NAMALWA (cell line): ENCODE measurements at regions not wholly inside any gene's neighbourhood (a gene's known extent, or its start where the extent isn't known, plus 50 kb on each side); places are given as distances from the start of the nearest gene placed in this dataset.

Experiments used
- DNase-seq: peaks from one replicate; pipeline ENCODE4 v3.0.0-alpha.2; 2015; ENCODE audit warnings: low spot score

DNA sequence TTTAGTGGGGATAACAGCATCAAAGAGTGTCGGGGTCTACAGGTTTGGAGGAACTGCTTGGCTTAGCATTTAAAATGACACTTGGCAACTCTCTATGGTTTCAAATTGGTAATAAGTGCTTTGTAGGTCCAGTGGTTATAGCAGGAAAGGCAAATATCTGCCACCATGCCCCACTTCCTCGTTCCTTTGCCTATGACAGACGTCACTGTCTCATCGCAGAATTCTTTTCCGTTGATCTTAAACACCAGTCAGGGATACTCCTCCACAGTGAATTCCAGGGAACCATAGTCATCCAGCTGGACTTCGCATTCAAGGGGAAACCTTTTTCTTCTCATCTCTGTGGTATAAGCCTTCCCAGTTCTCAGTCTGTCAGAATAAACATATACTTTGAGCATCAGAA lies 319.1 kb downstream of the GPAT3 start:
- DNase-seq: no peak

DNA sequence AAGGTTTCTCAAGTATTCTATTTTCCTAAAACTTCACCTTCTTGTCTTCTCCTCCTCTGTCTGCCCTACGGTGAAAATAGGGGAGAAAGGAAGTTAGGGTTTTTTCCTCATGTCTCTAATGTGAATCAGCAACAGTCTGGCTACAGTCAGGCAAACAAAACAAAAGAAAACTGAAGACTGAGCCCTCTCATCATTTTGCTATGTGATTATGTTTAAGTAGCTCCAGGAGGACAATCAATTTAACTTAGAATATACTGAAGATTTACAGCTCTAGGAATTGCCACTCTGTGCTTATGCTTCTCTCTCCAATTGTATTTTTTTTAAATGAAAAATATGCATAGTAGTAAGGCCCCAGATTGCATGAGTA lies 316.2 kb downstream of the GPAT3 start:
- no peak for DNase-seq

DNA sequence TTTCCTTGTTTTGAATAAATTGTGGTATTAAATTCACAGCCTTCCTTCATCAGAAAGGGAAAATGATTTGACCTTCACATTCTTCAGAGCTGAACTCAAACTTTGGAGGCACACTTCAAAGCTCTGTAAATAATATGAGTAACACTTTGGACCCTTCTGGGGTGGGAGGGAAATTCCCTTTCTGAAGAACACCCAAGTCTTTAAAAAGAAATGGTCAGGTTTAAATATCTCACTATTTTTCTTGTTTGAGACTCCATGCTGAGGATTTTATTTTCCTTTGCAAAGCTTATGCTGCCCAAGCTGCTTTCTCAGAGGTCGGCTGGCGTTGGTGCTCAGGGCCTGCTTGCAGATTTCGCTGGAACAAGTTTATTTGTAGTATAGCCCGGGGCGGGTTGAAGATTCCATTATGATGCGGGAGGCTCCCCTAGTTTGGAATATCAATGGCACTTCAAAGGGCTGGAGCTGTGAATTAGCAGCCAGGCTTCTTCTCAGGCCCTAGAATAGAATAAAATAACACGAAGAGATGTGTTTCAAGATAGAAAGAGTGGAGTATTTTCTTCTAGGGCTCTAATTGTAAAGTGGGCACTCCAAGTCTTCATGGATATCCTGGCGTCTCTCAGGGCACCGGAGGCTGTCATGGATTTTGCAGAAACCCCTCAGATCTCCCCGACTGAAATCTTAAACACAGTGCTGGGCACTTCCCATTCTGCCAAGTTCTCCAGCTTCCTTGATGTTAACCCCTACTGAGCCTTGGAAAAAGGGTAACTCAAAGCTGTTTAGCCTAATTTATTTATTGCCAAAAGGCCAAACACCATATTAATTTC lies 315.6 kb downstream of the GPAT3 start:
- DNase-seq: no peak

DNA sequence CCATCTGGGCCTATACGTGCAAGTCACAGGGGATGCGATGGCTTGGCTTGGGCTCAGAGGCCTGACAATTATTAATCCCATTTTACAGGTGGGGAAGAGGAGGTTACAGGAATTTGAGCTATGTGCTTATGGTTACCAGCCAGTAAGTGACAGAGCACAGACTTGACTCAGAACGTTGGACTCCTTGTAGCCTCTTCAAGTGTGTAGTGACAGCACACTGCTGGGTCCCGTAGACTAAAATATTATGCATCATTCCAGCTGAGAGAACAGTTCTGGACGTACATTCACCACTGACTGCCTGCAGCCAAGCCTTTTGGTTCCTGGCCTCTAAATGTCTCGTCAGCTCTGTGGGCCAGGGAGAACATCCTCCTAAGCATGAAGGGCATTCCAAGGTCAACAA lies 314.5 kb downstream of the GPAT3 start:
- no peak for DNase-seq

DNA sequence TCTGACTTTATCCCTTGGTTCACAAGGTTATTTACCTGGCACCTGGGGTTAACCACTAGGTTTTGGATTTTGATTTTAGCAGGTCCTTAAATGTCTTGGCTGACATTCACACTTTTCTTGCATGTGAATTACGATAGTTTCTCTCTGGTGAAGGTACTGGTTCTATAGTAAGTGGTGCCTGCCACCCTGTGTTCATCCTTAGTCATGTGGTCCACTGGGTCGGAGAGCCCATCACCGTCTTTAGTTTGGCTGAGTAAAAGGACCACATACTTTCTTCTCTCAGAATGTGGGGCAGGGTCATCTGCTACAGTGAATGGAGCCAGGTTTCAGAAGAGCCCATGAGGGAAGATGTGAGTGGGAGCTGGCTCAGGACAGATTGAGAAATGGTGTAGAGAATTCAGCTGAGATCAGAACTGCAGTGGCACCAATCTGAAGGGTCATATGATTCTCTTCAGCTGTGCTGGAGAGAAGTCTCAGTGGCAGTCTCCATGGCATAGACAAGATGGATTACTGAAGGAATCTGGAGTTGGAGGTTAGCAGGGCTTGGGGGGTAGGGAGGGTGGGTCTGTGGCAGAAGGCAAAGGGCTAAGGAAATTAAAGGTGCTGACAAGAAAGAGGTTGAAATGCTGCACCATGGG lies 310.4 kb downstream of the GPAT3 start:
- DNase-seq: no peak

DNA sequence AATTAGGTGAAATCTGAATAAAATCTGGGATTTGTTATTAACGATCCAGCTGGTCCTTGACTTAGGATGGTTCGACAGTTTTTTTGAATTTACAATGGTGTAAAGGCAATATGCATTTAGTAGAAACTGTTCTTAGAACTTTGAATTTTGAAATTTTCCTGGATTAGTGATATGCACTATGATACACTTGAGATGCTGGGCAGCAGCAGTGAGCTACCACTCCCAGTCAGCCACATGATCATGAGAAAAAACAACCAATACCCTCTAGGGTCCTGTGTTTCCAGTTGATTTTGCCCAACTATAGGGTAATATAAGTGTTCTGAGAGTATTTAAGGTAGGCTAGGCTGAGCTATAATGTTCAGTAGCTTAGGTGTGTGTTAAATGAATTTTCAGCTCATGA lies 303.7 kb downstream of the GPAT3 start:
- no peak for DNase-seq

DNA sequence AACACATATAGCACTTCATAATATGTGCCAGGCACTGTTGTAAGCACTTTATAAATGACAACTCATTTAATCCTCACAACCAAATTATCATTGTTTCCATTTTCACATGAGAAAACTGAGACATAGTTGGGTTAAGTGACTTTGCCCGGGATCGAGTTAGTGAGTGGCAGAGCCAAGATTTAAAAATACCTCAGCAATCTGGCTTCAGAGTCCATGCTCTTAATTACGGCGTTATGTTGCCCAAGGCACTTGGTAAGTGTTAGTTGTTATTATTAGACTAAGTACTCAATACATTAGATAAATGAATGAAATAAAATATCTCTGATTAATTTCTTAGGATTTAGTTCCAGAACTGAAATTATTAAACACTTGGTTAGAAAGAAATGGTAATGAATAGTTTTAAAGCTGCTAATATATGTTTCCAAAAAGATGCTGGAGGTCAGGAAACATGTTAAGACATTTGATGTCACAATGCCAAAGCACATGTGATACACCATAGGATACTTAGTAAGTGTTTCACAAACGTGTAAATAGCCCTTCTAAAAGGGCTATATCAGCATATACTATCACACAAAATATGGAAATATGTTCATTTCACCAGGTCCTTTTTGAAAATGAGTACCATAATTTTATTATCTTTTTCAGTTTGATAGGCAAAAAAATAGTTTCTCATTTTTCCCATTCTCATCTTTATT lies 301.9 kb downstream of the GPAT3 start:
- no peak for DNase-seq

DNA sequence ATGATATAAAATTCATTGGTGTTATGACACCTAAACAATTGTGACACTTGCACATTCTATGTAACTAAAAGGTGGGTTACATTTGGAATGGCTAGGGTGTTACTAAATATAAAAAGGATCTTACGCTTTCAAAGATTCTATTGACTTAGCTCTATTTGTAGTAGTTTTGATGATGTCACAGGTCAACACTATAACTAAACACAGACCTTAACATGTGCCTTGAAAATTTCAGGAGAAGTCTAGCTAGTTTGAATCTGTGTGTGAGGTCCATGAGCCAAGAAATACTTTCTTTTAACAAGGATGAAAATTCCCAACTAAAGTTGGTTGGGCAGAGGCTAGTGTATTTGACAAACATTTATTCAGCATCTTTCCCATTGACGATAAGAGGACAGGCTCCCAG lies 298.0 kb downstream of the GPAT3 start:
- no peak for DNase-seq

DNA sequence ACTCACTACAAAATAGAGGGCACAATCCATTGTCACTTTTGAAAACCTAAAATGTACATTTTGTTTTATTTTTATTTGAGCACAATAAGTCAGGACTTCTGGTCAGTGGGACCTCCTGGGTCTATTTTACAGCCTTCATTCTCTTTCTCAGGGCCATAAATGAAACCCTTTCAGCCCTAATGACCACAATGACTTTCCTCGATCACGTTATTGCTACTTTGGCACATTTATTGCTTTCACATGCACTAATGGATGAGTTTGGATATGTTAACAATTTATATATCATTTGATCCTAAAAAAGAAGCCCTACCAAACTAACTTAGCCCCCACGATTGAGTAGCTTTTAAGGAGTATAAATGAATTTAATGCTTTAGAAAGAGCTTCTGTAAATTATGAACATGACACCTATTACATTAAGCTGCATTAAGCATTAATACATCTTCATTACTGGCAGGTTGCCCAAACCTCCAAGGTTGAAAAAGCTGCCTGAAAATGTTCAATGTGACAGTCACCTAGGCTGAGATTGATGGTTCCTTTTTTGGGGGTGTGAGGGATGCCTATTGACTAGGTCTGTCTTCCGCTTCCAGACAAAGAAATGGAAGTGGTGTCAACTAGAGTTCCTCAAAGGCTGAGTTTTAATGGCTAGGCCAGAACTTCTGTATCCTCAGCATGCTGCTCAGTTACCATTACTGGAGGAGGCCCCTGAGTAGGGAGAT lies 296.4 kb downstream of the GPAT3 start:
- DNase-seq: no peak

DNA sequence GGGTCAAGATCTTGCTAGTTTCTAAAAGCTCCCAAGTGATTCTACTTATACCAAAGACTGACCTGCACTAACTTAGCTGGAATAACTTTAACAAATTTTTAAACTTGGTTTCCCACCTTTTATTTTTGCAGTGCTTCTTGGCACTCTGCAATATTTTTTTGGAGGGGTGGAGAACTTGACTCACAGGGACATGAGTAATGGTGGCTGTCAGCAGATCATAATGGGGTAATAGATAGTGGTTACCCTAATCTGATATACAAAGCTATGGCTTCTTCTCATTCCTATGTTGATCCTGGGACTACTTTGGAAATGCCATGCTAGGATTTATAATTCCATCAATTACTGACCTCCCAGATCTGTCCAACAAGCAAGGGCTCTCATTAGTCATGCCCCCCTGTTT lies 295.7 kb downstream of the GPAT3 start:
- no peak for DNase-seq

DNA sequence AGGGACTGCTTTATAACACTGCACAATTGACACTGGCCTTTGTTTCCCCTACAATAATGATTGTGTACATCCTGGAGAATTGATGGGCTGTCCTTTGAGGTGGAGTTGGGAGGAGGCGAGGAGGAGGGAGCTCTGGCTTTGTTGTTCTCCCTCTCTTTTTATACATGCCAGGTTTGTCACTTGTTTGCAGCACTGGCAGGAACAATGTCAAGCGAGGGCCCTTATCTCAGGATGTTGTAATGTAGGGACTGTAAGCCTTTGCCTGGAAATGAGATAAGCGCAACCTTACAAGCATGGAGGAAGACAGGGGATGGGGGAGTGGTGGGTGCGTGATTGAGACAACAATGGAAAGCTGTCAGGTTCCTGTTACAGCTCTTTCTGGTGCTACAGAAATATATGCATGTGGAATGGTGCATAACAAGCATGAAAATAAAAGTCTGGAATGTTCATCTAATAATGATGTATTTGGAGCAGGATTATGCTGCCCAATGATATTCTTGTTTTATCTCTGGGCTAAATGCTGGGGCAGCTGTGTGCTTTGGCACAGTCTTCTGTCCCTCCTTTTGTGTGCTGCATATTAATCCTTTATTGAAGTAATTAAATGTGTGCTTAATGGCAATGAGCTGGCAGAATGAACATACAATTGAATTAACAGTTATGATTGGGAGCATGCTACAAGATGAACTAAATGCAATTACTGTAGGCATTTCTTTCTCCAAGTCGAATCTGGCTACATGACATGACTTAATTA lies 294.4 kb downstream of the GPAT3 start:
- DNase-seq: no peak

DNA sequence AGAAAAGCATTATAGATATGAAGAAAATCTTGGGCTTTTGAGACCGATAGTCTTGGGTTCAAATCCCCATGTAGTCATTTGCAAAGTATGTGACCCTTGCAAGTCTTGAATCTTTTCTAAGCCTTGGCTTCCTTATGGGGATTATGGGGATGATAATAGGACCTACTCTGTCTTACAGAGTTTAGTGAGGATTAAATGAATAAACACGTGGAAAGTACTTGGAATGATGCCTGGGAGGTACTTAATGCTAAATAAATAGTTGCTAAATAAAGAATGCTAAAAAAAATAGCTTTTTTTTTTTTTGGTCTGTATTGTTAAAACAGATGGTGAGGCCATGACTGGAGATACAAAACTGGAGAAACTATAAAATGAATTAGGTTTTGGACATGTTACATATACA lies 292.7 kb downstream of the GPAT3 start:
- DNase-seq: no peak

DNA sequence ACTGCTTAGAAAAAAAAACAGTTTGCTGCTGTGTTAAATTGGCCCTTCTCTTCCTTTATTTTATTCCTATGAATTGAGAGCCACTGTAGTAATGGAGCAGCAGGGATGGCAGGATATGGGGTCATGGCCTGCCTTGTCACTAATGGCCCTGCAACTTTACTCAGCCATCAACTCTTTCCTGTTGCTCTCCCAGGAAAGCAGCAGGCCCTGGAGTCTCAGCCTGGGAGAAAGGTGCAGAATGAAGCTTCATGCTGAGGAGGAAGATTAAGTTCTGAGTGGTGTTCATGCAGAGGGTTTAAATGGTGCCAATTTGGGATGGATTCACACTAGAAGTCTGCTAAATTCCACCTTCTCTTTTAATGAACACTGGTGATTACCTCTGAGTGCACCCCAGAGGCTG lies 285.6 kb downstream of the GPAT3 start:
- no peak for DNase-seq

DNA sequence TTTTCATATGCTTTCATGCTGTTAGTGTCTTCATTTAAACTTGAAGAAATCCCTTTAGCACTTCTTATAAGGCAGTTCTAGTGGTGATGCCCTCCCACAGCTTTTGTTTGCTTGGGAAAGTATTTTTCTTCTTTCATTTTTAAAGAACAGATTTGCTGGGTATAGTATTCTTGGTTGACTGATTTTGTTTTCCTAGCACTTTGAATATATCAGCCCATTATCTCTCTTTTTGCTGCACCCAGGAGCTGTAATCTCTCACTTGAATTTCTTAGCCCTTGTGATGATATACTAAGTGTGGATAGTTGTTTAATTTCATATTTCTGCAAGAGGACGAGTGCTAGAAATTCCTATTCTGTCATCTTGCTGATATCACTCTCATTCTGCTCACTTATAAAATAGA lies 283.7 kb downstream of the GPAT3 start:
- no peak for DNase-seq

DNA sequence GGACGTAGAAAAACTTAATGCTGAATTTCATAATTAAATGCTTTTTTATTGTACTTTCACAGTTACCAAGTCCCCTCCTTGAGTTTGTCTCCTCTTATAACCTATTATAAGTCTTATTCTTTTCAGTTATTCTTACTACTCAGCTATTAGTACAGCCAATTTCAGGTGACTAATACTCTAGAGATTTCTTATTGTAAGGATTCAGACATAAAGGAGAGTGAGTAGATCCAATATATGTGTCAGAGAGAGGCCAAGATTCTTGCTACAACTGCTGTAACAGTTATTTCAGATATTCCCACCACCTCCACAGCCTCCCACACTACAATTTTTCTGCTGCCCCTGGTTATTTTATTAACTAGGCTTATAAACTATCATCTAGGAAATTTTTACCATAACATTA lies 274.5 kb downstream of the GPAT3 start:
- no peak for DNase-seq

DNA sequence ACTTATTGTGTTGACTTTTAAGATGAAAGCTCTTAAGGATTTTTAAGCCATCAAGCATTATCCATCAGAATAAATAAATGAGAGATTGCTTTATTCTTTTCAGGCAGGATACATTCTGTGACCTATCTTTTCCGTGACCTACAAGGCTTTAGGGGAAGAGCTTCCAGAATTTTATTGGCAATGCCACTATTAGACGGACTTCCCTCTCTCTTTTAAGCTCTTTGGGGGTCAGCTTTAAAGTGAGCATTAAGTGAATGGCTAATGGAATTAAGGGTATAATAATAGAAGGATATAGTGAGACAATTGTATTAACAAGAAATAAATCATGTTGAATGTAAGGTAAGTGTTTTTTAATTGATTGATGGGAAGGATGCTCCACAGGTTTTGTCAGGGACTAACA lies 273.7 kb downstream of the GPAT3 start:
- DNase-seq: no peak

DNA sequence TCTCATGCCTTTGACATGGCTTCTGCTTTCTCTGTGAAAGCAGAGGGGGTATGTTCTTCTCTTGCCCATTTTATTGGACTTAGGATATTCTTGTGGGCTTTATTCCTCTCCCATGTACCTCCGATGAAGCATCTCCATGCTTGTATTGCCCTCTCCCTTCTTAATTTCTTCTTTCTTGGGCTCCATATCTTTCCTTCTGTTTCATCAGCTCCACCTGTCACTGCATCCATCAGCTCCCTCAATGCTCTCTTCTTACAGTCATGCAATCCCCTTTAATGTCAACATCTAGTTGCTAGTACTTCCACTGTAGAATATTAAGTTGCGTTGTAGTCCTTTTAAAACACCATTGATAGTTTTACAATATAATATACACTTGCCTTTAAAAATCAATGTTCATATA lies 257.6 kb downstream of the GPAT3 start:
- no peak for DNase-seq

DNA sequence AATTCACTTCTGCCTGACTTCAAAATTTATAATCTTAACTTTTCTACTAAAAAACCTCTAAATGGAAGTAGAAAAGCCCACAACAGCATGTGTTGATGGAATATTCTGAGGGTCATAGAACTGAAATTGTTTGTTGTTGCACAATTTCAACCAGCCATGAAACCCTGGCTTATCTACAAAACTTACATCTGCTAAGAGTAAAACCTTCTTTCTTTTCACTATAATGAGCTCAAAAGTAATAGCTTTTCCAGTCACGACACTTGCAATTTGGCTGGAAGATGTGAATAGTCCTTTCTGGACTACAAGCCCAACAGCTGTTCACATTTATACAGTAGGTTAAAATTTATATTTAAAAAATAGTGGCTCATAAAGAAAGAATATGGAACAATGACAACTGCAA lies 250.0 kb downstream of the GPAT3 start:
- DNase-seq: no peak

DNA sequence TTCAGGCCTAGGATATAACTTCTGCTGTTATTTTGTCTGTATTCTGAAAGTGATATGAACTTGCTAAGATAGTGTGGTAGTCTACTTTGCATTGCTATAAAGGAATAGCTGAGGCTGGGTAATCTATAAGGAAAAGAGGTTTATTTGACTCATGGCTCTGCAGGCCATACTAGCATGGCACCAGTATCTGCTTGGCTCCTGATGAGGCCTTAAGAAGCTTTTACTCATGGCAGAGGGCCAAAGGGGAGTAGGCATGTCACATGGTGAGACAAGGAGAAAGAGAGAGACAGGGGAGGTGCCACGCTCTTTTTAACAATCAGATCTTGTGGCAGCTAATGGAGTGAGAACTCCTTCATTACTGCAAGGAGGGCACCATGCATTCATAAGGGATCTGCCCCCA lies 247.3 kb downstream of the GPAT3 start:
- DNase-seq: no peak

DNA sequence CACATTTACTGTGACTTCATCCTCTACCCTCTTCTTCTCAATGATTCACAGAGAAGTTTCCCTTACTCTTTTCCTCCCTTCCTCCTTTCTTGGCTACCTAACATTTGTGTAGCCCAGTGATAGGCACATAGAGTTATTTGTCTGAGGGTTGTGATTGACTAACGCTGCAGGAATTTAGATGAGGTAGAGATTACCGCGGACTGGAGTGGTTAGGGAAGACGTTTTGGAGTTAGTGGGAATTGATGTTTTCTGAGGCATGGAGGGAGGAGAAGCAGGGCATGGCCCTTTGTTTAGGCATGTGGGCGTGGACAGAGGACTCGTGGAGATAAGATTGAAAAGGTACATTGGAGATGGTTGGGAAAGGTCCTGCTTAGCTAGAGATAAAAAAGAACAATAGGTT lies 246.7 kb downstream of the GPAT3 start:
- DNase-seq: no peak

DNA sequence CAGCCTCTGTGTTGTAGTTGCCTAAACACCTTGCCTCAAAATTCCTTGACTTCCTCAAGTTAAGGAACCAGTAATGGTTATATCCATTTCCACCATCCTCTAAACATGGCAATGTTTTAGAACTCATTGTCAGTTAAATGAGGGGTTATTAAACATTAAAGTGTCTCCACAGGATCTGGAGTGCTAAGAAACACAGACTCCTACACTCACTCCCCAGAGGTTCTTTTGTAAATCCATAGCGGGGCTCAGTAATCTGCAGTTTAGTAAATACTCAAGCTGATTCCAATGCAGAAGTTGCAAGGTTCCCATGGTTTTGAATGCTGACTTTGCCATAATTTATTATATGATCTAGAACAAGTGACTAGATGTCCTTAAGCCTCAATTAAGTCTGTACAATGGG lies 245.5 kb downstream of the GPAT3 start:
- no peak for DNase-seq
